HG02642 (cell line): ENCODE measurements at regions not wholly inside any gene's neighbourhood (a gene's known extent, or its start where the extent isn't known, plus 50 kb on each side); places are given as distances from the start of the nearest gene placed in this dataset.

Source experiments
- ATAC-seq: cut with Tn5 transposase; IDR thresholded peaks from one replicate; pipeline ENCODE4 v1.9.1; 2021; ENCODE audit warnings: mild to moderate bottlenecking; ENCODE audit not compliant: unreplicated experiment, poor library complexity

- ATAC-seq: no peak
Measured at GRCh38 chr3:160161921-160162320, 63.3 kb upstream of the C3orf80 start.

GRCh38 chr3:160162440-160162839 lies 62.8 kb upstream of the C3orf80 start:
- ATAC-seq: no peak

- no peak for ATAC-seq
Measured at GRCh38 chr3:160163229-160163878, 61.9 kb upstream of the C3orf80 start.

GRCh38 chr3:160168246-160168645 lies 57.0 kb upstream of the C3orf80 start:
- no peak for ATAC-seq

- no peak for ATAC-seq
Measured at GRCh38 chr3:160169139-160169976, 55.9 kb upstream of the C3orf80 start.

GRCh38 chr3:160170409-160171370 lies 54.5 kb upstream of the C3orf80 start:
- peak; percentile 65 for ATAC-seq

- no peak for ATAC-seq
Measured at GRCh38 chr3:160171813-160172212, 53.4 kb upstream of the C3orf80 start.

- ATAC-seq: no peak
Measured at GRCh38 chr3:160174621-160175020, 50.6 kb upstream of the C3orf80 start.
